Glomerular visceral epithelial cell (primary cell): ENCODE measurements at regions not wholly inside any gene's neighbourhood (a gene's known extent, or its start where the extent isn't known, plus 50 kb on each side); places are given as distances from the start of the nearest gene placed in this dataset.

Experiments used
- DNase-seq: peaks from one replicate; pipeline ENCODE4 v3.0.0-alpha.2; 2016; ENCODE audit errors: extremely low spot score

DNA sequence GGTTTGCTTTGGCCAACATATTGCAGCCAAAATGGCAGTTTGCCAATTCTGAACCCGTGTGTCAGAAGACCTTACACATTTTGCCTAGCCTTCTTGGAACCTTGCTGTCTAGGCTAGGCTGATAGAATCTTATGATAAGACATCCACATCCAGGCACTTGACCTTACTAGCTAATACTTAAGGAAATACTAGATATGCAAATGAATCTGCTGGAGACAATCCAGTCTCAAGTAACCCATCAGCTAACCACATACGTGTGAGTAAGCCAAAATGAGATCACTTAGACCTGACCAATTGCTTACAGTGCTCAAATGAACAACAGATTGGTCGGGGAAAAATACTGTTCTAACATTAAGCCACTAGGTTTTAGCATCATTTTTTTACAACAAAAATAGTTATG is 1504.6 kb upstream of the CDH9 start:
- peak; percentile 85 for DNase-seq

DNA sequence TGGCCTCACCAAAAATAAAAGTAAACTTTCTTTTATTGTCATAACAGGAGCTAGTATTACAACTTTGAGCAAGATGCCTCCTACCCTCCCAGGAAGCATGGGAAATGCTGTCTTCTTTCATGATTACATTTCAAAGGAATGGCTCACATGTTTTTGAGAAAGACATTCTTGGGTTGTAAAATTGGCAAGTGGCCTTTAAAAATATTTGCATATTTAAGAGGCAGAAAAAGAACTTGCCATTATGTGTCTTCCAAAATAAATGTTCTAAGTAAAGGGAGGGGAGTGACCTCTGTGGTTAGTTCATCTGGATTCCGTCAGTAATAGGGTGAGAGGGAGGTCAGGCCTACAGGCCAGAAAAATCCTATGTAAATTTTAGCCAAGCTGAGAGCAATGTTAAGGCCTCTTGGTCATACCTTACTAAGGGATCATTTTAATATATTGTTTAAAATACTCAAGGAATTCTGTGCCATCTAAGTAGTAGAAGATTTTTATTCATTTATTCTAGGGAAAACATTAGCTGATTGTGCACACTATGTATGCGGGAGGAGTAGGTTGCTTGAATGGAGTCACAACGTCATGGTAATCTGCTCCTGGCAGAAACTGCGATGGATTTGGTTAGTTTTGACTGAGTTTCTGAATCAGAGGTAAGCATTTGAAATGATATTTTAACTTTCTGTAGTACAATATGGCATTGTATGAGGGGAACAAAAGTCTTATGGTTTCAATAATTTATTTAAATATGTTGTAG is 1485.7 kb upstream of the CDH9 start:
- peak; percentile 55 for DNase-seq

DNA sequence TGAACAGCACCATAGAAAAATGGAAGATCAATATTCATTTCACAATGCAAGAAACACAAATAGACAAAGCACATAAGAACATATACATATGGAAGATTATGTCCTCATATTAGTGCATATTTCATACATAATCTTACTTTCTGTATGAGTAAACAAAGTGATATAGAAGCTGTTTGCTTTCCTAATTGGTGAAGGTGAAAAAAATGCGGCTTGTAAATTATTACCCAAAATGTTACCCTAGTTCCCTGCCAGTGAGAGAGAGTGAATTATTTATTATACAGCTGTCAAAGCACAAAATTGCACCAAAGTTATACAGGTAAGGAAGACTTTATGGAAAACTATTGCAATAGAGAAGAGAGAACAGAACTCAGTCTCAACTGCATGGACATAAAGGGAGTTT is 1485.0 kb upstream of the CDH9 start:
- DNase-seq = no peak

DNA sequence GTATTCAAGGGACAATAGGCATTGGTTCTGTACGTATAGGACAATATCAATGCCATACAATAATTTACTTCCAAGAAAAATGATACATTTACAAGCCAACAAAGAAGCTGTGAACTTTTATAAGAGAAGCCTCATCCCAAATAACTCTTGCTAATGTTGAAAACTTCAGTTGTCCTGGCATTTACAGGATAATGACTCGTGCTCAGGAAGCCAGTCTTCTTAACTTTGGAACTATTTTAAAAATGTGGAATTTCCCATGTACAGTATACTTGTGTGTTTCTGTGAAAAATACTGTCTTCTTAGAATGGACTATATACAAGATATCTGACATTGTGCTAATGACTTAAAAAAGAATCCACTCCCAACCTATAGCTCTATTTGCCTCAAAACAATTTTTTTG is 1479.3 kb upstream of the CDH9 start:
- no peak for DNase-seq

DNA sequence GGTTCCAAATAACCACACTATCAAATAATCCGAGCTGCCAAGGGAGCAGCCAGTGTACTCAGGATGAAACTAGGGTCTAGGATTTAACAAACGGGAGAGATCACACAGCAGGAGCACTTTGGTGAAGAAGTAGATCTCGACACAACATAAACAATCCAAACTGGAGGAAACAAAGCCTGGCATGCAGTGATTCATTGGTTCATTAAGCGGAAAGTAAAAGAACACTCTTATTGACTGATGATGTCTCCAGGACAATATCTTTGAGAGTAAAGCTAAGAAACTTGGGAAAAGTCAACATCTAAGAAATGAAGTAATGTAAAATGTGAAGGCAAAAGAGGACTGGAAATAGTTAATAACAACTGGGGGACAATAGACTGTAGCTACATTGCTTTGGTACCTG is 1478.3 kb upstream of the CDH9 start:
- DNase-seq = no peak

DNA sequence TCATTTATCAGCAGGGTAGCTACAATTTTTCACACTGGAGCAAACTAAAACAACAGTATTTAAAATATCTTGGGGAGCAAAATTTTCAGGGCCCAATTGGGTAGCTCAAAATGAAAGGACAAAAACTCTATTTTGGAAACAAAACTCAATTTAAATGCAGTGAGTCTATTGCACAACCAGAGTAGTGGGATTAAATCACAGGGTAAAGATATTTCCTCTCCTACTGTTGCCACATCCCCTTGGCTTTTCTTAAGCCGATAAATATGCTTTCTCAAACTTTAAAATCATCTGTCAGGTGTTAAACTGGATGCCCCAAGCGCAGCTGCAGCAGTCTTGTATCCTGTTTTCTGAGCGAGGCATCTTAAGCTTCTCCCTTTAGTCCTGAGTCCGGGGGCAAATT is 1474.3 kb upstream of the CDH9 start:
- no peak for DNase-seq

DNA sequence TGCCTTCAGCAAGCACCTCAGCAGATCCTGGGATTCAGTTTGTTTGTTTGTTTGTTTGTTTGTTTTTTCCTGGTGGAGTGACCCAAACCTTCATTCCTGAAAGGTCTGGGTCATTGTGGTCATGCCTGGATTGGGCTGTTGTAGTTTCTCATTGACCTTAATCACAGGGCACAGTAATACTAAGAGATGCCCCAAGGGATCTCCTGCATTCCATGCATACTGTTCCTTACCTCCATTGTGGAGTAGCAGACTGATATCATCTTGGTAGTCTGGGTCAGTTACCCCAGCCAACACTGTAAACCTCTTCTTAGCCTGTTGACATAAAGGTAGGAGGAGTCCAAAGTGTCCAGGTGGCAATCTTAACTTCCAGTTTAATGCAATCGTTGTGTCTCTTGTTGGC is 1466.7 kb upstream of the CDH9 start:
- no peak for DNase-seq

DNA sequence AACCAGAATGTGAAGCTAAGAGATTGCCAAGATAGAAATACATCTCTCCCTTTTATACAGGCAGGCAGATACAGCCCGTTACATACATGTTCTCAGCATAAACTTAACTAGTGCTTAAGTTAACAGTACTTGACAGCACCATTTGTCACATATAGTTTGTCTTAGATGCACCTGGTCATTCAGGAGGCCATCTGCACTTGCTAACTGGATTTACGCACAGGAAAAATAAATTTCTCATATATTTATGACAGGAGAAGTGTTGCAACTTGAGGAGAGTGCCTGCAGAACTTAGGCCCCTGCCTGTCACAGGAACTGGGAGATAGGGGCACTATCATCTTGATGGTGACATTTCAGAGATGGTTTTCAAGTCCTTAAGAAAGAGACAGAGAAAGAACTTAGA is 1462.1 kb upstream of the CDH9 start:
- no peak for DNase-seq

DNA sequence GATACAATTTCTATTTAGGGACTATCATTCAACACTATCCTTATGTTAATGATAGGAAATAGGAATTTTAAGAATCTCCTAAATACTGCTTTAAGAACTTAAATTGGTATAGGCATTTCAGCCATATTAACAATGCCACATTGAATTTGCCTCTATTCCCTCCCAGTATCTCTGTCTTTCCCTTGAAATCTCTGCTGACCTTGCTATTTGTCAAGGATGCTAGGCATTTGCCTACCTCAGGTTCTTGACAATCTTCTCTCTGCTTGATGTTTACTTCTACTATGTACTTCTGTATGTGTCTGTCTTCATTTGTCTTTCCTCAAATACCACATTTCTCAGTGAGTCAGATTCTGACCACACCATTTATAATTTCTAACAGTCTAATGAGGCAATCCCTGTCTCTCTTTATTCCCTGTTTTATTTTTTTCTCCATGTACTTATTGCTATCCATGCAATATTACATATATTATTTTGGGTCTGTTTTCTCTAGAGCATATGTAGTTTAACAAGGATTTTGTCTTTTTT is 1461.4 kb upstream of the CDH9 start:
- DNase-seq = peak; percentile 18

DNA sequence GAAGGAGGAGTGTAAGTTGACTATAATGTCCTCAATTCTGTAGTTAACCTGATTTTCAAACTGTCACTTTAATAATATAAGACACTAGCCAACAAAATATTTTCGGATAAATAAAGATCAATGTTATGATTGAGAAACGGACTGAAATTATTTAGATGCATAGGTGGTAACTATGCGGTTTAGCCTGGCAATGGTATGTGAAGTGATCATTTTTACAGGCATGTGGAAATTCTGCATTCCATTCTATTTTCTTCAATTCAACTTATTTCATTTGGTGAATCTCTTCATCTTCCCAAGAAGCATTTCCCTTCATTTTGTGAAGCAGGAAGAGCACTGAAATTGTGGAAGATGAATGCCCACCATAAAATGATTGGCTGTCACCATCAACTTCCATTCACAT is 1457.5 kb upstream of the CDH9 start:
- DNase-seq = no peak

DNA sequence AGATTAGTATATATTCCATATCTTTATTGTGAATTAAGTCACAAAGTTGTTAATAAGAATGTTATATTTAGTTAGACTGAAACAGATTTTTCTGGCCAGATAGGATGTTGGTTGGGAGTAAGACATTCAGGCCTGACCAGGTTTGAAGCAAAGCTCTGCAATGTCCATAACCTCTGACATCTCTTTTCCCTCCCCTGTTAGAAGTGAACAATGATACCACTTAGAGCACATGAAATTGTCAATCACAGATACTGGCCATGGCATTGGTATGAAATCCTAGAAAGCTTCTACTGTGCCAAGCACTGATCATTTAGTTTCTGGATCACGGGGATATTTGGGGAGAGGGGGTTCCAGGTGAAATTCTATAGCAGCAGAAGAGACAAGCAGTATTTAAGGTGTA is 1455.1 kb upstream of the CDH9 start:
- DNase-seq = no peak

DNA sequence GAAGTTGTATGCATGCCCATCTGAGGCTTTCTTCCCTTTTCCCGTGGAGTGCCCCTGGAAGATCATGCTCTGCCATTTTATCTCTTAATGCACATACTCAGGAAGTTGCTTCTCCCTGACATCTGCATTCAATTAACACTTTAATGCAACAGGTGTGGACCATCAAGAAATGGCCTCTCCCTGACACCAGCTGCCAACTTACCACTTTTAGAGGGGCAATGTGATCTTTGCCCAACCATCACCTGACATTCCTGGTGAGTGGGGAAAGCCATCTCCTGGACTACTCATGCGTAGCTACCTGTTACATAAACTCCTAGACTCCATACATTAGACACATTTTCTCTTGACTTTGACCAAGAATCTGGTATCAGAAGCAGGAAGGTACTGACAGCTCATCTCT is 1450.4 kb upstream of the CDH9 start:
- no peak for DNase-seq

DNA sequence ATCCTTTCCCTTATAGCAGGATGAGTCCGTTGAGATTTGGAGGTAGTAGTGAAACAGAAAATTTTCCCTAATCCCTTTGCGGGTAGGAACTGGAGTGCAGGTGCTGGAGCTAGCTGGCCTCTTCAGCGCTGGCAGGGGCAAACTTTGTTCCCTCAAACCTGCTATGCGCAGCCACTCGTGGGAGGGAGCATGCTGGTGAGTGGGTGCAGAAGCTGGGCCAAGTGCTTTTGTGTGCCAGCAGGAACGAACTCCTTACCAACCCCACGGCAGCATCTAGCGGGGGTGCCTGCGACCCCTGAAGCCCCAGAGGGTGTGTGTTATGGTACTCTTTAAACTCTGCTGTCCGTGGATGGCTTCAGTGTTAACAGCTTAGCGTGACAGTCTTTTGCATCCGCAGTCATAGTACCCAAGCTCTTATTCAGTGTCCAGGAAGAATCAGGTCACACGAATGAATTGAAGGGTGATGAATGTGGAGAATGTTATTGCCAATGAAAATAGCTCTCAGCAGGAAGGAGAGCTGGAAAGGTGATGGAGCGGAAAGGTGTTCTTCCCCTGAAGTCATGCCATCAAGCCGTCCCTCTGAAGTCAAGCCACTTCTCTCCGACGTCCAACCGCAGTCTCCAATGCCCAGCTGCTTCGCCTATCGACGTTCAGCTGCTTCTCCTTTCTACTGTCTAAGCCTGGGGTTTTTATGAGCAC is 1445.1 kb upstream of the CDH9 start:
- DNase-seq = no peak

DNA sequence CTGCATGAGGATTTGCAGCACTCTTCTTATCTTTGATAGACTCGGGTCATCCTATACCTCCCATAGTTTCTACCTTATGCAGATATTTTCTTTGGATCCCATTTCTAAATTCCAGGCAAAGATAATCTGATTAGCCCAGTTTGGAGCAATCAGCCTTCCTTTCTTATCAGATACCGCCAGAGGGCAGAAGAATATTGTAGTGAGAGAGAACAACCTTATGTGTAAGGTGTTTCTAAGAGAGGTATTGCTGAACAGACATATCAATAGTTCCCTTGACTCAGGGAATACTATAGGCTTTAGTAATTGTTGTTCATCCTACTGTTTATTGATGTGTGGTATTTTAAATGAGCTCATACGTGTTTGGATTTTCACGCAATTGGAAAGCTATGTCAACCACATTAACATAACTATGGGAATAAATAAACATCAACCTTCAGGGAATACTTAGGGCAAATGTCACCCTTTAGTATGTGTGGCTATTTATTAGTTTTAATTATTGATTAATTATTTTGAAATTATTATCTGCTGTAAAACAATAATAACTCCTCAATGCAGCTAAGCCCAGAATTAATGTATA is 1435.2 kb upstream of the CDH9 start:
- peak; percentile 3 for DNase-seq

DNA sequence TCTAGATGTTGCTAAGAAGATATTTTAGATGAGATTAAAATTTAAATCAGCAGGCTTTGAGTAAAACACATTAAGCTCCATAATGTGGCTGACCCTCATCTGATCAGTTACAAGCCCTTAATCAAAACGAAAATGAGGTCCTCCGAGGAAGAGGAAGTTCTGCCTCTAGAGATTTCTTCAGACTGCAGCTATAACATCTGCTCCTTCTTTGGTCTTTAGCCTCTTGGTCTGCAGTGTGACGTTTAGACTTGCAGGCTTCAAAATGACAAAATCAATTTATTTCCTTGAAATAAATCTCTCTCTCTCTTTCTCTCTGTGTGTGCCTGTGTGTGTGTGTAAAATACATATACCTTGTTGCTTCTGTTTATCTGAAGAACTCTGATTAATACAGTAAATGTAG is 1429.8 kb upstream of the CDH9 start:
- DNase-seq = no peak

DNA sequence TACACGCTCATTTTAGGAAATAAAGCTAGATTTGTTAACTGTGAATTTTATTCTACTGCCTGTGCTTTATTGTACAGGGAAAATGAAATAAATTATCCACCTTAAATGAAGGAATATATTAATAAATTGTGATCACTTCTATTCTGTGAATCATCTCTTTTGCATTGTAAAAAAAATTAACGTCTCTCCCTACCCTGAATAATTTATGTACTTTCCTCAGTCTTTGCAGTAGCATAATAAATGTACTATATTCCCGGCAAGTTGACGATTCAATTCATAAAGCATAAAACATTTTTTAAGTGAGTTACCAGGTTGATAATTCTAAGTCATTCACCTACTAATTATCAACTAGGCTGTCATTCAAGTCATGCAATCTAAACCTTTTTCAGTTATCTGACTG is 1425.3 kb upstream of the CDH9 start:
- no peak for DNase-seq

DNA sequence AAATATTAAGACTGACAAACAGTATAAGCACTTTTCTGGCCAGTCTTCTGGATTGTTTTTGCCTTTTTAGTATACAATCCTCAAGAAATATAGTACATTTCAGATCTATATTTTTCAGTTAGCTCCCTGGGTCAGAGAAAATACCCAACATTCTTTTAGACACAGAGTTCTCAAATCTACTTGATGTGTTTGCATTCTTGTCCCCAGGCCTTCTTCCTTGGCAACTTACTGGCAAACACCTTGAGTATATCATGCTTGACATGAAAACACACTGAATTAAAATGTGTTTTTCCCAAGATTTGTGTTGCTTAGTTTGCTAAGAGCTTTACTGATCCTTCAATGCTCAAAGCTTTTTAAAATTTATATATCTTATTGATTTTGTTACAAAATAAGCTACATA is 1413.1 kb upstream of the CDH9 start:
- no peak for DNase-seq

DNA sequence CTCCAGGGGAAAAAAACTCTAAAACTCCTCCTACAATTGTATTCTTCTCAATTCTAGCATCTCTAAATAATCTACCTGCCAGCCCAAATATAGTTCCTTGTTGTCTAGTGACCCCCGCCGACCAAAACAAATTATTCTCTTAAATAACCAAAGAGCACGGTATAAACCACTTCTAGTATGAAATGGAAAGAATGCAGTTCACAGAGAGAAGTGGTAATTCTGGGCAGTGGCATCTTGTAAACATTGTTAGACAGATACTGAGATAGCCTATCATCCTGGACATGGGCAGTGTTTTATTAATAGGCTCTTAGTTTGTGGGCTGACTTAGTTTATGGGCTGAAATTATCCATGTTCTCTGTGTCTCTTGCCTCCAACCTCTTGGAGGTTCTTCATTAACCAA is 1412.6 kb upstream of the CDH9 start:
- no peak for DNase-seq

DNA sequence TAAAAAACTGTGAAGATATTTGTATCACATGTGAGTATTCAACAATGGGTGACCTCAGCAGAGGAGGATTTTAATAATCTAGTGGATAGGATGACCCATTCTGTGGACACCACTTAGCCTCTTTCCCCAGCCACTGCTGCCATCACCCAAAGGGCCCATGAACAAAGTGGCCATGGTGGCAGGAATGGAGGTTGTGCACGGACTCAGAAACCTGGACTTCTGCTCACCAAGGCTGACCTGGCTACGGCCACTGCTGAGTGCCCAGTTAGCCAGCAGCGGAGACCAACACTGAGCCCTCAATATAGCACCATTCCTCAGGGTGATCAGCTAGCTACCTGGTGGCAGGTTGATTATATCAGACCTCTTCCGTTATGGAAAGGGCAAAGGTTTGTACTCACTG is 1410.4 kb upstream of the CDH9 start:
- no peak for DNase-seq

DNA sequence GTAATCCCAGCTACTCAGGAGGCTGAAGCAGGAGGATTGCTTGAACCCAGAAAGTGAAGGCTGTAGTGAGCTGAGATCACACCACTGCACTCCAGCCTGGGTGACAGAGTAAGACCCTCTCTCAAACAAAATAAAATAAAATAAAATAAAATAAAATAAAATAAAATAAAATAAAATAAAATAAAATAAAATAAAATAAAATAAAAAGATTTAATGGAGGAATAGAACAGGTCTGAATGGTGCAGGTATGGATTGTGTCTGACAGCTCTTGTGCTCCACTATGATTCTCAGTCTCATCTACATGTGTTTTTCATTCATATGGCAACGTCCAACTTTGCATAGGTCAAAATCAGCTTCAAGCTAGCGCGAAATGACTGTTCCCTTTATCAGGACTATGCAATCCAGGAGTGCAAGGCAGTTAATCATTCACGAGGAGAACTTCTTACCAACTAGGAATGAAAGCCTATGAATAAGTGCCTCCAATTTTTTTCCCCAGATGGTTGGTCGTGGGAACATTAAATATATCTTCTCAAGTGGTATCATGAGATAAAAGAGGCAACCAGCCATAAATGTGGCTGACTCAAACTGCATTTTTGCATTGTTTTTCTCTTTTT is 1392.3 kb upstream of the CDH9 start:
- DNase-seq = peak; percentile 31

DNA sequence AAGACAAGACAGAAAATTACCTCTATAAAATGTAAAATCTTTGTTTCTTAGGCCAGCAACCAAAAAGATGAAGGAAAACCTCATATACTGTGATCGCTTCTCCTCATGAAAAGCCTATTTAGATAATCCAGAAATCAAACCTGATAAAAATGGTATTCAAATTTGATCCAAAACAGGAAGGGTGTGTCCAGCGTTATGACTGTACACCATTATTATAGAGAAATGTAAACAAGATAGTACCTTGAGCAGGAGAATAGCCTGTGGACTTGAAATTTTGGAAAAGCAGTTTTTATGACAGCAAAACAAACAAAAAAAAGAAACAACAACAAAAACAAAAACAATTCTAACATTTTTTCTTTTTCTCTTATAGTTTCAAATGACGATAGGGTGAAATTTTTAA is 1382.8 kb upstream of the CDH9 start:
- no peak for DNase-seq

DNA sequence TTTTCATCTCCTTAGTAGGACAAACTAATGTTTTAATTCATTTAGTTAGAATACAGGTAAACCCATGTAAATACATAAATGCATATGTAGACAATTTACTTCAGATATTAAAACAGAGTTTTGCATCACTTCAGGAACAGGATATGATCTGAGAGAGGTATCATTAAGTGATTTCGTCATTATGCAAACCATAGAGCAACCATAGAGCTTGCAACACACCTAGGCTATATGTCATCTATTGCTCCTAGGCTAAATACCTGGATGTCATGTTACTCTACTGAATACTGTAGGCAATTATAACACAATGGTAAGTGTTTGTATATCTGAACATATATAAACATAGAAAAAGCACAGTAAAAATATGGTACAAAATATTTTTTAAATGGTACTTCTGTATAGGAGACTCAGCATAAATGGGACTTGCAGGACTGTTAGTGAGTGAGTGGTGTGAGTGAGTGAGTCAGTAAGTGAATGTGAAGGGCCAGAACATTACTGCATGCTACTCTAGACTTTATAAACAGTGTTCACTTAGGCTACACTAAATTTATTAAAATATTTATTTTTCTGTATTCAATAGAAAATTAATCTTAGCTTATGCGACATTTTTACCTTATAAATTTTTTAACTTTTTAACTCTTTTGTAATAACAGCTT is 1377.5 kb upstream of the CDH9 start:
- DNase-seq = no peak
